Activated T-cell treated with anti-CD3 and anti-CD28 coated beads, Interleukin-2, amount 50 U/mL, for 4 hours (primary cell): ENCODE measurements at regions not wholly inside any gene's neighbourhood (a gene's known extent, or its start where the extent isn't known, plus 50 kb on each side); places are given as distances from the start of the nearest gene placed in this dataset.
"Not testable (repeated sequence)": the region's sequence is repeated elsewhere in the genome, so short reads cannot be mapped to it uniquely, and the experiment has no call there.

Experiments used
- ATAC-seq, 2 donors: fragments of 200-7000 bp; cut with Tn5 transposase; one replicate each; pipeline ENCODE4 v1.10.0; 2021
- DNase-seq: peaks from one replicate; pipeline ENCODE4 v3.0.0-alpha.2; 2020
- H3K27me3 Mint-ChIP-seq: one replicate; pipeline ENCODE4 v1.8.0; 2021; ENCODE audit warnings: low read depth, mixed read lengths
- H3K36me3 Mint-ChIP-seq: one replicate; pipeline ENCODE4 v1.8.0; 2022; ENCODE audit warnings: mixed read lengths; ENCODE audit not compliant: insufficient read depth
- H3K4me1 Mint-ChIP-seq: one replicate; pipeline ENCODE4 v1.8.0; 2021; ENCODE audit warnings: low read depth, mixed read lengths
- H3K4me3 Mint-ChIP-seq: one replicate; pipeline ENCODE4 v1.8.0; 2021; ENCODE audit warnings: mild to moderate bottlenecking, moderate library complexity, mixed read lengths
- H3K9me3 Mint-ChIP-seq: one replicate; pipeline ENCODE4 v1.8.0; 2021; ENCODE audit warnings: mixed read lengths

DNA sequence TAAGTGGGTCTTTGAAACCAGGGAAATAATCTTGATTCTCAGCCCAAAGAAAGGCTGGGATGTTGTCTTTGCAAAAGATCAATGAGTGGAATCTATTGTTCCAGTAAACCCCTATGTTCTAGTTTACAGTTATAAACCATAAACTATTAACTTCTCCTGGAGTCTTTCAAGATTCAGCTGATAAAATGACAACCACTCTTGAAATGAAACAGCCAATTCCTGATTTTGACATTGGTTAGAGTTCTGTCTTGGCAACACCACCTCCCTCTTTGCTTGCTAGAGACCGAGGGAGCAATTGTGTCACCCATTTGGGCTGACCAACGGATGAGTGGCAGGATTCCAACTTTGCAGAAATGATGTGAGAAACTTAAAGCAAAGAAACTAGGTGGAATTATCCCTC, 746.9 kb downstream of the SLC4A3 start:
- Mint-ChIP-seq H3K9me3 (peaks cover 4% of the 10 kb centered on the region), H3K27me3 (no peaks in the 10 kb centered on the region), H3K4me3 (no peak overlapping the region), H3K36me3 (no peaks in the 10 kb centered on the region), H3K4me1 (no peaks in the 10 kb centered on the region)
- no peak for DNase-seq
- ATAC-seq: no peak

DNA sequence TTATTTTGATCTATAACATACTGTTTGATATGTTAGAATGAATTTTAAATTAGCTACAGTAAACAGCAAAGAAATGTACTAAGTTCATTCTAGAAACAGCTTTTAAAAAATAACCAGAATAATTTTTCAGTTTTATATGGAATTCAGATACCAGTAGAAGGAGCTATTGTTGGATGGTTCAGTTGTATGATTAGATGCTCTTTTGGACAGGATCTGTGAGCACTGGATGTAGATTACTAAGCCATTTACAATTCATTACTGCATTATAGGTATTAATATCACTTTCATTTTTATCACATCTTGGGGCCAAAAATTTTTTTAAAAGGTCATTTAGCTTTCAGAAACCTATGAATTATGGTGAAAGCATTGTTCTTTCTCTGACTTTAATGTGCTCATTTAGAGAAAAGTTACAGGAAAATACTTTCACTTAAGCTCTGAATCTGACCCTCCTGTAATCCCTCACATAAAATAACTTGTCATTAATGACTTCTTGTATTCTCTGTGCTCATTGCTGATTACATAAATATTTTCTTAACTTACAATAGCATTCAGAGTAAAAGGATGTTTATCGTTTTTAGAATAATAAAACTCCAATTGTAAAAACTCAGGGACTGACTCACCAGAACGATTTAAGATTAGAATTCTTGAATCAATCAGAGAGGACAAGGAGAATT, 750.2 kb downstream of the SLC4A3 start:
- H3K4me3 Mint-ChIP-seq: no peak overlapping the region
- H3K9me3 Mint-ChIP-seq: peaks cover 18% of the 10 kb centered on the region
- no peak for DNase-seq
- no peak for ATAC-seq
- H3K36me3 Mint-ChIP-seq: no peaks in the 10 kb centered on the region
- no peaks in the 10 kb centered on the region for H3K4me1 Mint-ChIP-seq
- no peaks in the 10 kb centered on the region for H3K27me3 Mint-ChIP-seq

DNA sequence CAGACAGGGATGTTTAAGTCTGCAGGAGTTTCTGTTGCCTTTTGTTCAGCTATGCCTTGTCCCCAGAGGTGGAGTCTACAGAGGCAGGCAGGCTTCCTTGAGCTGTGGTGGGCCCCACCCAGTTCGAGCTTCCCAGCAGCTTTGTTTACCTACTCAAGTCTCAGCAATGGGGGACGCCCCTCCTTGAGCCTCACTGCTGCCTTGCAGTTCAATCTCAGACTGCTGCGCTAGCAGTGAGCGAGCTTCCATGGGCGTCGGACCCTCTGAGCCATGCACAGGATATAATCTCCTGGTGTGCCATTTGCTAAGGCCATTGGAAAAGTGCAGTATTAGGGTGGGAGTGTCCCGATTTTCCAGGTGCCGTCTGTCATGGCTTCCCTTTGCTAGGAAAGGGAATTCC, 760.3 kb downstream of the SLC4A3 start:
- not testable (repeated sequence) for H3K4me3 Mint-ChIP-seq, ATAC-seq, H3K4me1 Mint-ChIP-seq, H3K36me3 Mint-ChIP-seq, DNase-seq, H3K27me3 Mint-ChIP-seq, H3K9me3 Mint-ChIP-seq

DNA sequence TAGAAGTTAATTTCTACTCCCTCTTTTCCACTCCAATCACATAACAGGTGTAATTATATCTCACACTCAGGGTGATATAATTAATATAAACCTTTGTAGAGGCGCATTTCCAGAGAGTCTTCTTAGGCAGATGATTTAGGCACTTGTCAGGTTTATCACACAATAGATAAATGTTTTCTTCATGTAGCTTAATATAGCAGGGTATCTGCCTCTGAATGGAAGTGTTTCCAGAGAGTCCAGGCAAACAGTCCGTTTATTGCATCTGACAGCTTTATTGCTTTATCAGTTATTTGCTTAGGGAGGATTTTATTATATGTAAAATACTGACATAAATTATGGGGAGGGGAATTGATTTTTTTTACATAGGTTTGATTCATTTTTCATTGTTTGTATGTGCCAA, 766.3 kb downstream of the SLC4A3 start:
- DNase-seq (no peak), ATAC-seq (no peak)
- Mint-ChIP-seq H3K36me3 (no peaks in the 10 kb centered on the region), H3K9me3 (no peaks in the 10 kb centered on the region), H3K4me3 (no peak overlapping the region), H3K27me3 (no peaks in the 10 kb centered on the region), H3K4me1 (no peaks in the 10 kb centered on the region)

DNA sequence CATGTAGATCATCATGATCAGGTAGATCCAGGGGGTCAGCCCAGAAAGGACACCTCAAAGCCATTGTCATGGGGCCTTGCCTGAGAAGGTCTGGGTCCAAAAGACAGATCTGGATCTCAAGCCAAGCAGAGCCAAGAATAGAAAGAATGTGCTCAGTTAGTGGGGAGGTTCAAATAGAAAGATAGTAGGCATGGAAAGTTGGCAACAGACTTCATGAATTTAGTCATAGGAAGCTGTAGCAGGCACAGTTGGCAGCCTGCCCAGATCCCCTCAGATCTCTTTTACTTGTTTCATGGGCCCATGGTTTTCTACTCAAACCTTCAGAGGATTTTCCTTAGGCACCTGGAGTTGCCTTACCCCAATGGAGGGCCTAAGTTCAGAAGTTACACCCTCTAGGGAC, 767.0 kb downstream of the SLC4A3 start:
- no peaks in the 10 kb centered on the region for H3K27me3 Mint-ChIP-seq
- H3K36me3 Mint-ChIP-seq: no peaks in the 10 kb centered on the region
- ATAC-seq (no peak), DNase-seq (no peak)
- H3K4me1 Mint-ChIP-seq: no peaks in the 10 kb centered on the region
- no peak overlapping the region for H3K4me3 Mint-ChIP-seq
- no peaks in the 10 kb centered on the region for H3K9me3 Mint-ChIP-seq

DNA sequence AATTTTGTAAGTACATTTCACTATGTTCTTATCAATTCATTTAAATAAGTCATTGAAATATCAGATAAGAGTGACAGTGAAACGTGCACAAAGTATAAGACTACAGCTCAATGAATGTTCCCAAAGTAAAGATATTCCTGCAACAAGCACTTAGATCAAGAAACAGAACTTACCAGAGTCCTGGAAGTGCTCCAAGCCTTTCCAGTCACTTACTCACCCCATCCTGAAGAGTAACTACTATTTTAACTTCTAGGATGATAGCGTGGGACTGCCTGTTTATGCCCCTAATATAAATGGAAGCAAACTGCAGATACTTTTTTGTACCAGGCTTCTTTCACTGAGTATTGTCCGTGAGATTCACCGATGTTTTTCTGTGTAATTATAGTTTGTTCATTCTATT, 768.9 kb downstream of the SLC4A3 start:
- H3K36me3 Mint-ChIP-seq: no peaks in the 10 kb centered on the region
- H3K4me1 Mint-ChIP-seq: no peaks in the 10 kb centered on the region
- ATAC-seq (no peak), DNase-seq (no peak)
- peaks cover 3% of the 10 kb centered on the region for H3K9me3 Mint-ChIP-seq
- no peaks in the 10 kb centered on the region for H3K27me3 Mint-ChIP-seq
- H3K4me3 Mint-ChIP-seq: no peak overlapping the region

DNA sequence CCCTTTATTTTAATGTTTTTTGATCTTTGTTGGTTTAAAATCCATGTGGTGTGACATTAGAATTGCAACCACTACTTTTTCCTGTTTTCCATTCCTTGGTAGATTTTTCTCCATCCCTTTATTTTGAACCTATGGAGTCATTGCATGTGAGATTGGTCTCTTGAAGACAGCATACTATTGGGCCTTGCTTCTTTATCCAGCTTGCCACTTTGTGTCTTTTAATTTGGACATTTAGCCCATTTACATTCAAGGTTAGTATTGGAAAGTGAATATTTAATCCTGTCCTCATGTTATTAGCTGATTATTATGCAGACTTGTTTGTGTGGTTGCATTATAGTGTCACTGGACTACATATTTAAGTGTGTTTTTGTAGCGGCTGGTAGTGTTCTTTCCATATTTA, 782.9 kb downstream of the SLC4A3 start:
- no peaks in the 10 kb centered on the region for H3K27me3 Mint-ChIP-seq

DNA sequence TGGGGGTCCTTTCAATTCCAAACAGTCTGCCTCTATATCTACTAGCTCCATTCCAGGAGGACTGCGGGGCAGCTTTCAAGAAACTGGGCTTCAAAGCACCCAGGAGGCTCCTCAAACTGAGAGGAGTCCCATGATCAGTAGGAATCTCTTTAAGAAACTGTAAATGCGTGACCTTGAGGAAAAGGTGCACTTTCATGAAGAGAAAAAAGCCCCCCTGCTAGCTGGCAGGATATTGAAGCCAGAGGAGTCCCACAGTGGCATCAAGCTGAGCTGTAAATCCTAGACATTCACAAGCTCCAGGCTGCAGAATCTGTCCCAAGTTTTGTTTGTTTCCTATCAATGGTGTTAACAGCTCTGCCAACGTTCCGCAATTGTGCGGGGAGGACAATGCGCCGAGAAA, 790.1 kb downstream of the SLC4A3 start:
- H3K9me3 Mint-ChIP-seq: peaks cover 6% of the 10 kb centered on the region
- no peak for ATAC-seq

More for the DNA sequence above, 782.9 kb downstream of the SLC4A3 start:
- H3K36me3 Mint-ChIP-seq: no peaks in the 10 kb centered on the region
- peaks cover 38% of the 10 kb centered on the region for H3K9me3 Mint-ChIP-seq
- no peaks in the 10 kb centered on the region for H3K4me1 Mint-ChIP-seq
- ATAC-seq (no peak), DNase-seq (no peak)
- H3K4me3 Mint-ChIP-seq: no peak overlapping the region

DNA sequence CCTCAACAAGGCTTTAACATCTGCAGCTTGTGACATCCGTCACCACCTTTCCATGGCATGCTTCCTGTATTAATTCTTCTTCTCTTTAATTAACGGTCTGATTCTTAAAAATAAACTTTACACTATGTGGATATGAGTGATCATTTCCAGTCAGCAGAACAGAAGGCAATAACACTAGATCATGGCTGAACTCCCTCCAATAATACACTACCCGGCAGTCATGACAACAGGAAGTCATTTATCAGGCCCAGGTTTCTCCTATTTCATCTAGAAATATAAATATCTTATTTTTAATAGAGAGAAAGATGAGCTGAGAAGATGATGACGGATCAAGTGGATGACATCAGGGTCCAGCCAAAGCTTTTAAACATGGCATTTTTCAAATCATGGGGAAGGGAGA, 792.2 kb downstream of the SLC4A3 start:
- Mint-ChIP-seq H3K4me1 (no peaks in the 10 kb centered on the region), H3K27me3 (no peaks in the 10 kb centered on the region), H3K36me3 (no peaks in the 10 kb centered on the region), H3K4me3 (no peak overlapping the region), H3K9me3 (no peaks in the 10 kb centered on the region)
- no peak for ATAC-seq
- DNase-seq: no peak

More for the DNA sequence above, 790.1 kb downstream of the SLC4A3 start:
- no peak for DNase-seq
- H3K4me1 Mint-ChIP-seq: no peaks in the 10 kb centered on the region
- H3K36me3 Mint-ChIP-seq: no peaks in the 10 kb centered on the region
- no peaks in the 10 kb centered on the region for H3K27me3 Mint-ChIP-seq
- no peak overlapping the region for H3K4me3 Mint-ChIP-seq

DNA sequence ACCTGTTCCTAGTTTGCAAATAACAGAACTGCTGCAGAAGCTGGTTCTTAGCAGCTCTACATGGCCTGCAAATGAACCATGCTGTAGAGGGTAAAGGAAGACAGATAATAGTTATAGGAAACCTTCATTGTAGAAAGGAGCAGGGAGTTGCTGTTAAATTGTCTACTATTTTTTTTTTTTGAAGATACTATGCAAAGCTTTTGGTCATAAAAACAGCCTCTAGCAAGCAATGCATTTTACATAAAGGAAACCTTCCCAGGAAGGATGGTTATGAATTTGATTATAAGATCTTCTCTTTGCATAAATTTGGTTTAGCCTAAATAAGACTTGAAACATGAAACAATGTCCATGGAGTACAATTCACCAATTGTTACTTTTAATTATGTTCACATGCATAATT, 793.4 kb downstream of the SLC4A3 start:
- DNase-seq (no peak), ATAC-seq (no peak)
- Mint-ChIP-seq H3K9me3 (no peaks in the 10 kb centered on the region), H3K4me3 (no peak overlapping the region), H3K27me3 (no peaks in the 10 kb centered on the region), H3K36me3 (no peaks in the 10 kb centered on the region), H3K4me1 (no peaks in the 10 kb centered on the region)

DNA sequence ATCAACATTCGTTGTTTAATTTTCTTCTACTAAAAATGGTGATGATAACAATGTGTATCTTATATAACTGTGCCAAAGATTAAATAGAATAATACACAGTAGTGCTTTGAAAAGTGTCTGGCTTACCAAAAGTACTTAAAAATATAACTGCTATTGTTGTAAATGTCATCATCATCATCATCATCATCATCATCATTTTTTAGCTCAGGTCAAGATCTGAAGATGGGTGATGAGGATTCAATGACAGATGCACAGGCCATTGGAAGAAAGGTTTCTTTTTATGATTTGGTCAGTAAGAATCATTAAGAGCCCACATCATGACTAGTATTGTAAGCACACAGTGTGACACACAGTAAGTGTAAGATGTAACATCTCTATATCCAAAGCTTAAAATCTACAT, 795.2 kb downstream of the SLC4A3 start:
- ATAC-seq (no peak), DNase-seq (no peak)
- no peak overlapping the region for H3K4me3 Mint-ChIP-seq
- no peaks in the 10 kb centered on the region for H3K27me3 Mint-ChIP-seq
- H3K9me3 Mint-ChIP-seq: no peaks in the 10 kb centered on the region
- no peaks in the 10 kb centered on the region for H3K36me3 Mint-ChIP-seq
- no peaks in the 10 kb centered on the region for H3K4me1 Mint-ChIP-seq

DNA sequence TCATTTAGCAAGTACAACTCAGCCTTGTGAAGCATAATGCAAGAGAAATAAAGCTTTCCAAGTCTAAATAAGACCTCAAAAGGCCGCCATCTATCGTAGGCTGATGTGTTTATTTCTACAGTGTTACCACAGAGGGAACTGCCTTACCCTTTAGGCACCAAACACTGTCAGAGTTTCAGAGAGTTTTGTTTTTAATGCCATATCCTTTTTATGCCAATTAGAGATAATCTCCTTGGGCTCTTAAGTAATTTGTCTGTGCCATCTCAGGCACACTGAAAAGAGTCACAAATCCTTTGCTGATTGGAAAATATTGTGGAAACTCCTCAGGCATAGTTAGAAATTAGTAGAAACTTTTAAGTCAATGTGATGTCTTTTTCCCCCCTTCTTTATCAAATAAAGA, 797.1 kb downstream of the SLC4A3 start:
- H3K4me3 Mint-ChIP-seq: no peak overlapping the region
- H3K9me3 Mint-ChIP-seq: no peaks in the 10 kb centered on the region
- H3K27me3 Mint-ChIP-seq: no peaks in the 10 kb centered on the region
- H3K36me3 Mint-ChIP-seq: no peaks in the 10 kb centered on the region
- no peak for DNase-seq
- ATAC-seq: no peak
- no peaks in the 10 kb centered on the region for H3K4me1 Mint-ChIP-seq

DNA sequence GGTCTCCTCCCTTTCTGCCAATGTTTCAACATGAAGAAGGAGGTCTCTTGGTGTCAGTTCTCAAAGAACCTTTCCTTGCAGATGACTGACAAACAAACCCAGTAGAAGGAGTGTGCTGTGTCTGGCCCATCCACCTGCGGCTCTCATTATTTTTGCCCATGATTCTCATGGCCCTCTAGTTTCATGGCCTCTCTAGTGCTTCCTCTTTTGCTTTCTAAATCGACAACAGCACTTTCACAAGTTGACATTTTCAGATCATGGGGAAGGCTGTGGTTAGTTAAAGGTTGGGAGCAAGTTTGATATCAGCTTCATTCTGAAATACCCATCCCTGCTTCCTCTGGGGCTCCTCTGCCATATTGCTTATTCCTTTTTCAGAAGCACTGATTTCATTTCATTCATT, 805.2 kb downstream of the SLC4A3 start:
- no peak for ATAC-seq
- Mint-ChIP-seq H3K9me3 (no peaks in the 10 kb centered on the region), H3K4me3 (no peak overlapping the region), H3K4me1 (no peaks in the 10 kb centered on the region), H3K27me3 (no peaks in the 10 kb centered on the region), H3K36me3 (no peaks in the 10 kb centered on the region)
- DNase-seq: no peak

DNA sequence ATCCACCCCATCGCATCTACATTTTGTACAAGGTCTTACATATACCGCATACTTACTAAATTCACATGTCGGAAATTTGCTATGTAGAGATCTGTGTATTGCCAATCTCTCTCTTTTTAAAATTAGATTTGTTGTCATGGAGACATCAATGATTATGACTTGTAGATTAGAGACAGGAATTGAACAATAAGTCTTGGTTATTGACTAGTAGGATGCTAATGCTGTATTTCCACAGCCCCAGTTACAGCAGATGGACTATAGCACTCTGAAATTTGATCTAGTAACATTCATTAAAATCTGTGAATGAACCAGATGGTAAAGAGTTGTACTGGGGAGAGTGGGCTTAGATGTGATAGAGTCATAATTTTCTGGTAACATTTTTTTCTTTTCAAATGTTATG, 805.7 kb downstream of the SLC4A3 start:
- ATAC-seq (no peak), DNase-seq (no peak)
- no peaks in the 10 kb centered on the region for H3K27me3 Mint-ChIP-seq
- no peaks in the 10 kb centered on the region for H3K36me3 Mint-ChIP-seq
- no peak overlapping the region for H3K4me3 Mint-ChIP-seq
- H3K9me3 Mint-ChIP-seq: no peaks in the 10 kb centered on the region
- no peaks in the 10 kb centered on the region for H3K4me1 Mint-ChIP-seq

DNA sequence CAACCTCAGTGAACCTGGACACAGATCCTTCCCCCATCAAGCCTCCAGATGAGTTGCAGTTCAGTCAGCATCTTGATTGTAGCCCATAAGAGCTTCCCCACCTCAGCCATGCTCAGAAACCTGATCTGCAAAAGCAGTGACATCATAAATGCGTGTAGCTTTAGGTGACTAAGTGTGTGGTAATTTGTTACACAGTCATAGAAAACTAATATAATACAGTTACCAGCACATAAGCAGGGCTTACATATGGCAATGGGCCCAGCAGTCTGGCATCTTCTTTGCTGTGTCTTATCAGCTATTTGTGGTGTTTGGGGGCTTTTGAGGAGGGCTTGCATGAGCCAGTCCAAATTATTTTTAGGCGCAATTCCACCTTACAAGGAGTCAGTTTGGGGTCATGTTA, 807.0 kb downstream of the SLC4A3 start:
- ATAC-seq (no peak), DNase-seq (no peak)
- Mint-ChIP-seq H3K9me3 (peaks cover 5% of the 10 kb centered on the region), H3K4me3 (no peak overlapping the region), H3K4me1 (no peaks in the 10 kb centered on the region), H3K27me3 (no peaks in the 10 kb centered on the region), H3K36me3 (no peaks in the 10 kb centered on the region)

DNA sequence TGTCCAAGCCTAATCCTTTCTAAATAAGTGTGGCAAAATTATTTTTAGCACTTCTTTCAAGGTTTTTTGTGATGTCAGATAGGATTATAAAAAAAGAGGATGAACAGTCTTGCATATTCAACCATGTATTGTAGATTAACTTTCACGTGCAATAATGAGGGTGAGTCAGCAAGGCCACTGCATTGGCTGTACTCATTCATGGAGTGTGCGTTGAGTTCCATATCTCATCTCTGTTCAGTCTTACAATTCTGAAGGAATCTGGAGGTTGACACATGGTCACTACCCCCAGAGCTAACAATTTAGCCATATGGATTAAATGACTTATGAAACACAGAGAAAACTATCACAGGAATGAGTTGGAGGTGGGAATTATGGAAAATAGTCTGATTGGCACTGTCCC, 810.5 kb downstream of the SLC4A3 start:
- DNase-seq (no peak), ATAC-seq (no peak)
- Mint-ChIP-seq H3K4me1 (no peaks in the 10 kb centered on the region), H3K9me3 (peaks cover 8% of the 10 kb centered on the region), H3K4me3 (no peak overlapping the region), H3K27me3 (no peaks in the 10 kb centered on the region), H3K36me3 (no peaks in the 10 kb centered on the region)
